Uterus (tissue), 2 donors: ENCODE measurements at regions not wholly inside any gene's neighbourhood (a gene's known extent, or its start where the extent isn't known, plus 50 kb on each side); places are given as distances from the start of the nearest gene placed in this dataset.

Experiments used
- CTCF ChIP-seq, 4 experiments: fragments of 200-600 bp in 2 of 4; fragments of 450-650 bp in 2 of 4; sonication (generic) in 2 of 4; IDR thresholded peaks; one replicate each; pipeline ENCODE4 v1.5.1; 2016 to 2019; ENCODE audit warnings: antibody characterized with exemption in 4 of 4, mild to moderate bottlenecking in 2 of 4, moderate library complexity in 1 of 4
- POLR2A ChIP-seq, 2 donors: fragments of 450-650 bp; IDR thresholded peaks; one replicate each; pipeline ENCODE4 v1.6.1; 2016; ENCODE audit warnings: antibody characterized with exemption in 2 of 2, mild to moderate bottlenecking in 1 of 2, moderate library complexity in 1 of 2

- TF ChIP-seq POLR2A (IDR thresholded peaks at IDR 0.05) (no peak), CTCF (IDR thresholded peaks at IDR 0.05) (no peak)
Measured at GRCh38 chr4:27276307-27277073, 415.8 kb downstream of the STIM2 start.
